ENCODE measurements at regions not wholly inside any gene's neighbourhood (a gene's known extent, or its start where the extent isn't known, plus 50 kb on each side); places are given as distances from the start of the nearest gene placed in this dataset.

DNA sequence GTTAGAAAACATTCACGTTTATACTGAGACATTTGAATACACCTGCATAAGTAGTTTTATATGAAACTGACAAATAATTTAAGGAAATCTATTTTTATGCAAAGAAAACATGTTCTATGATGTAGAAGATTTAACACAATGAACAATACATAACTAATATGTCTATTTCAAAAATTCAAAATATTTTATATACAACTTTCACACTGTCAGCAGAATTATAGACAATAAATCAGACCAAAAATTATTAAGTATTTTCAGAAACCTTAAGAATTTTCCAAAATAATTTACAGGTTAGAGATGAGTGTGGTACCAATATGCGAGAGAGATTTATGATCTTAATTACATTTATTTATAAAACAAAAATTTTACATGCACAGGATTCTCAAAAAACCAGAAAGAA is 1561.0 kb upstream of the ZEB2 start:
- H3K27ac ChIP-seq (replicated peaks) = no peak overlapping the region
- H3K4me3 ChIP-seq (replicated peaks; ENCODE audit: insufficient read depth, low read length) = no peak overlapping the region
- TF ChIP-seq GABPA (IDR thresholded peaks at IDR 0.05; ENCODE audit: low read depth) (no peak), POLR2AphosphoS5 (IDR thresholded peaks at IDR 0.05; ENCODE audit: low read depth) (no peak), SPI1 (IDR thresholded peaks at IDR 0.05; ENCODE audit: borderline replicate concordance, low read depth) (no peak)
- TF ChIP-seq, protein P1, sequence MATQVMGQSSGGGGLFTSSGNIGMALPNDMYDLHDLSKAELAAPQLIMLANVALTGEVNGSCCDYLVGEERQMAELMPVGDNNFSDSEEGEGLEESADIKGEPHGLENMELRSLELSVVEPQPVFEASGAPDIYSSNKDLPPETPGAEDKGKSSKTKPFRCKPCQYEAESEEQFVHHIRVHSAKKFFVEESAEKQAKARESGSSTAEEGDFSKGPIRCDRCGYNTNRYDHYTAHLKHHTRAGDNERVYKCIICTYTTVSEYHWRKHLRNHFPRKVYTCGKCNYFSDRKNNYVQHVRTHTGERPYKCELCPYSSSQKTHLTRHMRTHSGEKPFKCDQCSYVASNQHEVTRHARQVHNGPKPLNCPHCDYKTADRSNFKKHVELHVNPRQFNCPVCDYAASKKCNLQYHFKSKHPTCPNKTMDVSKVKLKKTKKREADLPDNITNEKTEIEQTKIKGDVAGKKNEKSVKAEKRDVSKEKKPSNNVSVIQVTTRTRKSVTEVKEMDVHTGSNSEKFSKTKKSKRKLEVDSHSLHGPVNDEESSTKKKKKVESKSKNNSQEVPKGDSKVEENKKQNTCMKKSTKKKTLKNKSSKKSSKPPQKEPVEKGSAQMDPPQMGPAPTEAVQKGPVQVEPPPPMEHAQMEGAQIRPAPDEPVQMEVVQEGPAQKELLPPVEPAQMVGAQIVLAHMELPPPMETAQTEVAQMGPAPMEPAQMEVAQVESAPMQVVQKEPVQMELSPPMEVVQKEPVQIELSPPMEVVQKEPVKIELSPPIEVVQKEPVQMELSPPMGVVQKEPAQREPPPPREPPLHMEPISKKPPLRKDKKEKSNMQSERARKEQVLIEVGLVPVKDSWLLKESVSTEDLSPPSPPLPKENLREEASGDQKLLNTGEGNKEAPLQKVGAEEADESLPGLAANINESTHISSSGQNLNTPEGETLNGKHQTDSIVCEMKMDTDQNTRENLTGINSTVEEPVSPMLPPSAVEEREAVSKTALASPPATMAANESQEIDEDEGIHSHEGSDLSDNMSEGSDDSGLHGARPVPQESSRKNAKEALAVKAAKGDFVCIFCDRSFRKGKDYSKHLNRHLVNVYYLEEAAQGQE (IDR thresholded peaks at IDR 0.05; ENCODE audit: insufficient replicate concordance, low read depth) = no peak
- TF ChIP-seq, protein P2, sequence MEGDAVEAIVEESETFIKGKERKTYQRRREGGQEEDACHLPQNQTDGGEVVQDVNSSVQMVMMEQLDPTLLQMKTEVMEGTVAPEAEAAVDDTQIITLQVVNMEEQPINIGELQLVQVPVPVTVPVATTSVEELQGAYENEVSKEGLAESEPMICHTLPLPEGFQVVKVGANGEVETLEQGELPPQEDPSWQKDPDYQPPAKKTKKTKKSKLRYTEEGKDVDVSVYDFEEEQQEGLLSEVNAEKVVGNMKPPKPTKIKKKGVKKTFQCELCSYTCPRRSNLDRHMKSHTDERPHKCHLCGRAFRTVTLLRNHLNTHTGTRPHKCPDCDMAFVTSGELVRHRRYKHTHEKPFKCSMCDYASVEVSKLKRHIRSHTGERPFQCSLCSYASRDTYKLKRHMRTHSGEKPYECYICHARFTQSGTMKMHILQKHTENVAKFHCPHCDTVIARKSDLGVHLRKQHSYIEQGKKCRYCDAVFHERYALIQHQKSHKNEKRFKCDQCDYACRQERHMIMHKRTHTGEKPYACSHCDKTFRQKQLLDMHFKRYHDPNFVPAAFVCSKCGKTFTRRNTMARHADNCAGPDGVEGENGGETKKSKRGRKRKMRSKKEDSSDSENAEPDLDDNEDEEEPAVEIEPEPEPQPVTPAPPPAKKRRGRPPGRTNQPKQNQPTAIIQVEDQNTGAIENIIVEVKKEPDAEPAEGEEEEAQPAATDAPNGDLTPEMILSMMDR (IDR thresholded peaks at IDR 0.05; ENCODE audit: insufficient read depth, low read length) = no peak
- no peak for DNase-seq (ENCODE audit: low read depth in 1 of 2, low spot score in 1 of 2)
- H3K27me3 ChIP-seq (ENCODE audit: insufficient read depth, poor library complexity, severe bottlenecking) = peaks cover 4% of the 10 kb centered on the region

DNA sequence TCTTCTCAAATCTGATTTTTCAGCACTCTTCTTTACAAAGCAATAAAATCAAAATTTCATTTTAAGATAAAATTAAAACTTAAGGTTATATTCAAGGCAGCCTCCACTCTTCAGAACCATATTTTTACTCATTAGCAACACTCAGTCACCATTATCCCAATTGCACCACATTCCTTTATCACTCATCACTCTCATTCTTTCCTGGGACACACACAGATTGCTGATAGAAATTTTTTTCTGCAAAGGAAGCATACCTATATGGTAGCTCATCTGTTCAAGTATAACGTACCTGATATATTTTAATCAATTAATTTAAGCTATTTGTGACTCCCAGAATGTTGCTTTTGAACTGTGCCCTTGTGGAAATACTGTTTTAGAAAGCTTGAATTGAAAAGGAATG is 1559.3 kb upstream of the ZEB2 start:
- H3K27me3 ChIP-seq (ENCODE audit: insufficient read depth, poor library complexity, severe bottlenecking) = peaks cover 4% of the 10 kb centered on the region
- TF ChIP-seq POLR2AphosphoS5 (IDR thresholded peaks at IDR 0.05; ENCODE audit: low read depth) (no peak), GABPA (IDR thresholded peaks at IDR 0.05; ENCODE audit: low read depth) (no peak), SPI1 (IDR thresholded peaks at IDR 0.05; ENCODE audit: borderline replicate concordance, low read depth) (no peak)
- TF ChIP-seq, protein P2 (IDR thresholded peaks at IDR 0.05; ENCODE audit: insufficient read depth, low read length) = no peak
- TF ChIP-seq, protein P1 (IDR thresholded peaks at IDR 0.05; ENCODE audit: insufficient replicate concordance, low read depth) = no peak
- no peak overlapping the region for H3K4me3 ChIP-seq (replicated peaks; ENCODE audit: insufficient read depth, low read length)
- DNase-seq (ENCODE audit: low read depth in 1 of 2, low spot score in 1 of 2) = no peak
- no peak overlapping the region for H3K27ac ChIP-seq (replicated peaks)

DNA sequence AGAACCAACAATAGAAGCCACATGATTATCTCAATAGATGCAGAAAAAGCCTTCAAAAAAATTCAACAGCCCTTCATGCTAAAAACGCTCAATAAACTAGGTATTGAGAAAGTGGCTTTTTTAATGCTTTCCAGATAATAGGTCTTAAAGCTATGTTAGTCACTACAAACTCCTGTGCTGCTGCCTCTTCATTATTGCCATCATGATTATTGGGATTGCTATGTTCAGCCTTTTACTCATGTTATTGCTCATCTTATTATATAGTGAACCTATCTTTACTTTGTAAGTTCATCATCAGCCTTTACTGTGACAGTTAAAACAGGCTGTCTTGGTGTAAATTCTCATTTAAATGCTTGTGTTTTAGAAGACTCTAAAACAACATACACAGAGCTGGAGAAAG is 1557.2 kb upstream of the ZEB2 start:
- Histone ChIP-seq H3K27me3 (ENCODE audit: insufficient read depth, poor library complexity, severe bottlenecking) (no peaks in the 10 kb centered on the region), H3K4me3 (replicated peaks; ENCODE audit: insufficient read depth, low read length) (no peak overlapping the region), H3K27ac (replicated peaks) (no peak overlapping the region)
- TF ChIP-seq POLR2AphosphoS5 (IDR thresholded peaks at IDR 0.05; ENCODE audit: low read depth) = no peak
- TF ChIP-seq, protein P2 (IDR thresholded peaks at IDR 0.05; ENCODE audit: insufficient read depth, low read length) = no peak
- TF ChIP-seq SPI1 (IDR thresholded peaks at IDR 0.05; ENCODE audit: borderline replicate concordance, low read depth) = no peak
- no peak for DNase-seq (ENCODE audit: low read depth in 1 of 2, low spot score in 1 of 2)

DNA sequence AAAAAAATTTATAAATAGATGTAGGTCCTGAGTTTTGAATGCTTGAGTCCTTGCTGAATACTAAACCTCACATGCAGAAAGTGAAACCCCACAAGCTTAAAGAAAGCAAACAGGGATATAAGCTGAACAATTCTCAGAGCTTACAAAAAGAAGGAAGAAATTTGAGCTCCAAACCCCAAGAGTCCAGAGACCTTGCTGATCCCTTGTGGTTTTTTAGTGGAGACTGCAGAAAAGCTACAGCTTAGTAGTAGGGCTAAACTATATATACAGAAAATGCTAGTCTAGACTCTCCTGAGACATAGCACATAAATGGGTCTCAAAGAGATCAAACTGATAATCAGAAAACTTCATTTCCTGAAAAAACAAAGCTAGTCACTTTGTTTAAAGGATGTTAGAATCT is 1548.1 kb upstream of the ZEB2 start:
- no peak for DNase-seq (ENCODE audit: low read depth in 1 of 2, low spot score in 1 of 2)
- H3K4me3 ChIP-seq (replicated peaks; ENCODE audit: insufficient read depth, low read length) = no peak overlapping the region
- no peak overlapping the region for H3K27ac ChIP-seq (replicated peaks)
- H3K27me3 ChIP-seq (ENCODE audit: insufficient read depth, poor library complexity, severe bottlenecking) = no peaks in the 10 kb centered on the region
- TF ChIP-seq POLR2AphosphoS5 (IDR thresholded peaks at IDR 0.05; ENCODE audit: low read depth) = no peak
- TF ChIP-seq, protein P2 (IDR thresholded peaks at IDR 0.05; ENCODE audit: insufficient read depth, low read length) = no peak
- no peak for TF ChIP-seq SPI1 (IDR thresholded peaks at IDR 0.05; ENCODE audit: borderline replicate concordance, low read depth)
- TF ChIP-seq, protein P1 (IDR thresholded peaks at IDR 0.05; ENCODE audit: insufficient replicate concordance, low read depth) = no peak
- no peak for TF ChIP-seq GABPA (IDR thresholded peaks at IDR 0.05; ENCODE audit: low read depth)

All from HL-60 (cell line).